ENCODE measurements at regions not wholly inside any gene's neighbourhood (a gene's known extent, or its start where the extent isn't known, plus 50 kb on each side); places are given as distances from the start of the nearest gene placed in this dataset.

- TF ChIP-seq ARNTL (CRISPR knock-in tag; IDR thresholded peaks at IDR 0.05; ENCODE audit: borderline replicate concordance, low read depth) (no peak), ZNF70 (CRISPR knock-in tag; IDR thresholded peaks at IDR 0.05) (no peak), BACH2 (CRISPR knock-in tag; IDR thresholded peaks at IDR 0.05; ENCODE audit: borderline replicate concordance) (no peak), ZFP3 (CRISPR knock-in tag; IDR thresholded peaks at IDR 0.05) (no peak), SNAI2 (CRISPR knock-in tag; IDR thresholded peaks at IDR 0.05) (no peak), TSHZ2 (CRISPR knock-in tag; IDR thresholded peaks at IDR 0.05) (no peak)
Observed at GRCh38 chr10:3613318-3613717, 171.7 kb downstream of the KLF6 start (continued).

- TF ChIP-seq ZC3H10 (CRISPR knock-in tag; IDR thresholded peaks at IDR 0.05) (no peak), CSDC2 (CRISPR knock-in tag; IDR thresholded peaks at IDR 0.05) (no peak), CREB5 (CRISPR knock-in tag; IDR thresholded peaks at IDR 0.05; ENCODE audit: low read depth) (no peak), ZNF8 (CRISPR knock-in tag; IDR thresholded peaks at IDR 0.05) (peak; percentile 69), CSRNP3 (CRISPR knock-in tag; IDR thresholded peaks at IDR 0.05) (no peak)
- ATAC-seq = no peak
Observed at GRCh38 chr10:3612183-3613001, 172.6 kb downstream of the KLF6 start.

GRCh38 chr10:3606309-3606708 lies 178.7 kb downstream of the KLF6 start:
- no peak for TF ChIP-seq TSHZ2 (CRISPR knock-in tag; IDR thresholded peaks at IDR 0.05)
- TF ChIP-seq CSRNP3 (CRISPR knock-in tag; IDR thresholded peaks at IDR 0.05) = no peak
- no peak for TF ChIP-seq RARB (CRISPR knock-in tag; IDR thresholded peaks at IDR 0.05)
- no peak for TF ChIP-seq ZNF70 (CRISPR knock-in tag; IDR thresholded peaks at IDR 0.05)
- TF ChIP-seq ESRRG (CRISPR knock-in tag; IDR thresholded peaks at IDR 0.05) = no peak
- no peak for TF ChIP-seq CSDC2 (CRISPR knock-in tag; IDR thresholded peaks at IDR 0.05)
- TF ChIP-seq TCF4 (CRISPR knock-in tag; IDR thresholded peaks at IDR 0.05; ENCODE audit: borderline replicate concordance) = no peak
- no peak for ATAC-seq

GRCh38 chr10:3605882-3606281 lies 179.1 kb downstream of the KLF6 start:
- no peak for ATAC-seq
- TF ChIP-seq ZNF565 (CRISPR knock-in tag; conservative IDR thresholded peaks at IDR 0.05; ENCODE audit: low read depth) = no peak

- ATAC-seq = no peak
- TF ChIP-seq ZNF565 (CRISPR knock-in tag; conservative IDR thresholded peaks at IDR 0.05; ENCODE audit: low read depth) (no peak), ZC3H10 (CRISPR knock-in tag; IDR thresholded peaks at IDR 0.05) (no peak), ESRRG (CRISPR knock-in tag; IDR thresholded peaks at IDR 0.05) (no peak), POU6F1 (CRISPR knock-in tag; IDR thresholded peaks at IDR 0.05; ENCODE audit: borderline replicate concordance, low read depth) (no peak), PATZ1 (CRISPR knock-in tag; IDR thresholded peaks at IDR 0.05; ENCODE audit: borderline replicate concordance) (no peak), CSDC2 (CRISPR knock-in tag; IDR thresholded peaks at IDR 0.05) (no peak), TCF4 (CRISPR knock-in tag; IDR thresholded peaks at IDR 0.05; ENCODE audit: borderline replicate concordance) (no peak)
Observed at GRCh38 chr10:3595736-3596135, 189.3 kb downstream of the KLF6 start.
